ENCODE measurements at regions not wholly inside any gene's neighbourhood (a gene's known extent, or its start where the extent isn't known, plus 50 kb on each side); places are given as distances from the start of the nearest gene placed in this dataset.
"Not testable (repeated sequence)": the region's sequence is repeated elsewhere in the genome, so short reads cannot be mapped to it uniquely, and the experiment has no call there.

DNA sequence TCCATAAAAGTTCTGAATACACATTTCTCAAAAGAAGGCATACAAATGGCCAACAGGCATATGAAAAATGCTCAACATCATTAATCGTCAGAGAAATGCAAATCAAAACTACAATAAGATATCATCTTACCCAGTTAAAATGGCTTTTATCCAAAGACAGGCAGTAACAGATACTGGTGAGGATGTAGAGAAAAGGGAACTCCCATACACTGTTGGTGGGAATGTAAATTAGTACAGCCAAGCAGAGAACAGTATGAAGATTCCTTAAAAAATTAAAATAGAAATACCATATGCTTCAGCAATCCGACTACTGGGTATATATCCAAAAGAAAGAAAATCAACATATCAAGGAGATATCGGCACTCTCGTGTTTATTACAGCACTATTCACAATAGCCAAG, 1312.5 kb downstream of the DSC3 start:
- no peak overlapping the region for H3K27ac ChIP-seq
- H3K36me3 ChIP-seq: no peaks in the 10 kb centered on the region
- H3K27me3 ChIP-seq: no peaks in the 10 kb centered on the region
- TF ChIP-seq POLR2AphosphoS5 (IDR thresholded peaks at IDR 0.05) (no peak), POLR2A (IDR thresholded peaks at IDR 0.05) (no peak), EP300 (IDR thresholded peaks at IDR 0.05) (no peak)
- TF ChIP-seq, protein P1, sequence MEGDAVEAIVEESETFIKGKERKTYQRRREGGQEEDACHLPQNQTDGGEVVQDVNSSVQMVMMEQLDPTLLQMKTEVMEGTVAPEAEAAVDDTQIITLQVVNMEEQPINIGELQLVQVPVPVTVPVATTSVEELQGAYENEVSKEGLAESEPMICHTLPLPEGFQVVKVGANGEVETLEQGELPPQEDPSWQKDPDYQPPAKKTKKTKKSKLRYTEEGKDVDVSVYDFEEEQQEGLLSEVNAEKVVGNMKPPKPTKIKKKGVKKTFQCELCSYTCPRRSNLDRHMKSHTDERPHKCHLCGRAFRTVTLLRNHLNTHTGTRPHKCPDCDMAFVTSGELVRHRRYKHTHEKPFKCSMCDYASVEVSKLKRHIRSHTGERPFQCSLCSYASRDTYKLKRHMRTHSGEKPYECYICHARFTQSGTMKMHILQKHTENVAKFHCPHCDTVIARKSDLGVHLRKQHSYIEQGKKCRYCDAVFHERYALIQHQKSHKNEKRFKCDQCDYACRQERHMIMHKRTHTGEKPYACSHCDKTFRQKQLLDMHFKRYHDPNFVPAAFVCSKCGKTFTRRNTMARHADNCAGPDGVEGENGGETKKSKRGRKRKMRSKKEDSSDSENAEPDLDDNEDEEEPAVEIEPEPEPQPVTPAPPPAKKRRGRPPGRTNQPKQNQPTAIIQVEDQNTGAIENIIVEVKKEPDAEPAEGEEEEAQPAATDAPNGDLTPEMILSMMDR (IDR thresholded peaks at IDR 0.05): no peak
- H3K4me3 ChIP-seq: no peak overlapping the region
- no peaks in the 10 kb centered on the region for H3K4me1 ChIP-seq
- no peaks in the 10 kb centered on the region for H3K9me3 ChIP-seq
- no peak for DNase-seq (ENCODE audit: low spot score in 2 of 2)
- 62% methylated on average over 4 of the region's 4 CpGs for WGBS

DNA sequence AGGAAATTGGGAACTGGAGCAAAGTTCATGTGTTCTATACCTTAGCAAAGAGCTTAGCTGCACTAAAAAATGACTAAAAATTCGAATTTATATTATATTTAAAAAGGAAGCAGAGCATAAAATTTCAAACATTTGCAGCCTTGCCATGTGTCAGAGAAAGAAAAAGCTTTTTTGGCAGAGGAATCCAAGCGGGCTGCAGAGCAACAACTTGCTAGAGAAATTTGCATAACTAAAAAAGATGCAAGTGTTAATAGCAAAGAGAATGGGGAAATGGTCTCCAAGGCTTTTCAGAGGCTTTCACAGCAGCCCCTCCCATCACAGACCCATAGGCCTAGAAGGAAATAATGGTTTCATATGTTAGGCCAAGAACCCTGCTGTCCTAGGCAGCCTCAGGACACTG, 1315.9 kb downstream of the DSC3 start:
- 46% methylated on average over 2 of the region's 2 CpGs for WGBS
- Histone ChIP-seq H3K4me1 (no peaks in the 10 kb centered on the region), H3K27ac (no peak overlapping the region), H3K4me3 (no peak overlapping the region), H3K9me3 (no peaks in the 10 kb centered on the region), H3K36me3 (no peaks in the 10 kb centered on the region), H3K27me3 (no peaks in the 10 kb centered on the region)
- no peak for DNase-seq (ENCODE audit: low spot score in 2 of 2)
- TF ChIP-seq EP300 (IDR thresholded peaks at IDR 0.05): no peak
- no peak for TF ChIP-seq POLR2A (IDR thresholded peaks at IDR 0.05)
- no peak for TF ChIP-seq POLR2AphosphoS5 (IDR thresholded peaks at IDR 0.05)
- TF ChIP-seq, protein P1 (IDR thresholded peaks at IDR 0.05): no peak

DNA sequence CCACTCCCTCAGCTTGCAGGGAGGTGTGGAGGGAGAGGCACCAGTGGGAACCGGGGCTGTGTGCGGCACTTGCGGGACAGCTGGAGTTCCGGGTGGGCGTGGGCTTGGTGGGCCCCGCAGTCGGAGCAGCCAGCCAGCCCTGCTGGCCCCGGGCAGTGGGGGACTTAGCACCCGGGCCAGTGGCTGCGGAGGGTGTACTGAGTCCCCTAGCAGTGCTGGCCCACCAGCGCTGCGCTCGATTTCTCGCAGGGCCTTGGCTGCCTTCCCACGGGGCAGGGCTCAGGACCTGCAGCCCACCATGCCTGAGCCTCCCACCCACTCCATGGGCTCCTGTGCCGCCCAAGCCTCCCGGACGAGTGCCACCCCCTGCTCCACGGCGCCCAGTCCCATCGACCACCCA, 1319.1 kb downstream of the DSC3 start:
- H3K27ac ChIP-seq; H3K36me3 ChIP-seq; H3K27me3 ChIP-seq; DNase-seq (ENCODE audit: low spot score in 2 of 2); H3K4me3 ChIP-seq; H3K9me3 ChIP-seq; H3K4me1 ChIP-seq: not testable (repeated sequence)
- WGBS: no CpG with 5 or more reads among the region's 21 CpGs

DNA sequence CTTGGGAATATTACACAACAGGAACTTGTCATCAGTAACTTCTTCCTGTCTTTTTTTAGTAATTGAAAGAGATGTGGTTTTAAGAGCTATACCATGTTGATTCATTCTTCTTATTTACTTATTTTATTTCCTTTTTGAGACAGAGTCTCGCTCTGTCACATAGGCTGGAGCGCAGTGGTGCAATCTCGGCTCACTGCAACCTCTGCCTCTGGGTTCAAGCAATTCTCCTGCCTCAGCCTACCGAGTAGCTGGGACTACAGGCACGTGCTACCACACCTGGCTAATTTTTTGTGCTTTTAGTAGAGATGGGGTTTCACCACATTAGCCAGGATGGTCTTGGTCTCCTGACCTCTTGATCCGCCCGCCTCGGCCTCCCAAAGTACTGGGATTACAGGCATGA, 1326.6 kb downstream of the DSC3 start:
- H3K4me3 ChIP-seq; H3K27ac ChIP-seq; H3K9me3 ChIP-seq; DNase-seq (ENCODE audit: low spot score in 2 of 2); H3K27me3 ChIP-seq; H3K4me1 ChIP-seq; H3K36me3 ChIP-seq: not testable (repeated sequence)
- WGBS: 83% methylated on average over 8 of the region's 8 CpGs

DNA sequence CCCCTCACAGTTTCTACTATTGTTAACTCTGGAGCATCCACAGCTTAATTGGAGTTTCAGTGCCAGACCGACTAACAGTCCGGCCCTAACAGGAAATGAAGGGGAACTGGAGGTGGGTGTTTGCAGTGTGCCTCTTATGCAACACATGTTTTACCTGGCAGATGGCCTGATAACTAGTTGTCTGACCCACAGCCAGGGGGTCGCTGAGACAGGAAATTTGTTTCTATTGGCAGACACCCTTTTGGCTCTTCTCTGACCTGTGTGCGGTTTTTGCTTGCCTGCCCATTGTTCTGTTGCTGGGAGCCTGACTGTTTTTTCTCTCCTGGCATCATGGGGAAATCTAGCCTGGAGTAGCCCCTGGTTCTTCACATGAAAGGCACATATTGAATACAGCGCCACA, 1329.8 kb downstream of the DSC3 start:
- H3K4me1 ChIP-seq: no peaks in the 10 kb centered on the region
- no peaks in the 10 kb centered on the region for H3K27me3 ChIP-seq
- TF ChIP-seq POLR2A (IDR thresholded peaks at IDR 0.05): no peak
- no peak for TF ChIP-seq POLR2AphosphoS5 (IDR thresholded peaks at IDR 0.05)
- TF ChIP-seq, protein P1 (IDR thresholded peaks at IDR 0.05): no peak
- TF ChIP-seq EP300 (IDR thresholded peaks at IDR 0.05): no peak
- DNase-seq (ENCODE audit: low spot score in 2 of 2): no peak
- no peak overlapping the region for H3K27ac ChIP-seq
- WGBS: 62% methylated on average over 5 of the region's 5 CpGs
- no peaks in the 10 kb centered on the region for H3K9me3 ChIP-seq
- H3K4me3 ChIP-seq: no peak overlapping the region
- no peaks in the 10 kb centered on the region for H3K36me3 ChIP-seq

DNA sequence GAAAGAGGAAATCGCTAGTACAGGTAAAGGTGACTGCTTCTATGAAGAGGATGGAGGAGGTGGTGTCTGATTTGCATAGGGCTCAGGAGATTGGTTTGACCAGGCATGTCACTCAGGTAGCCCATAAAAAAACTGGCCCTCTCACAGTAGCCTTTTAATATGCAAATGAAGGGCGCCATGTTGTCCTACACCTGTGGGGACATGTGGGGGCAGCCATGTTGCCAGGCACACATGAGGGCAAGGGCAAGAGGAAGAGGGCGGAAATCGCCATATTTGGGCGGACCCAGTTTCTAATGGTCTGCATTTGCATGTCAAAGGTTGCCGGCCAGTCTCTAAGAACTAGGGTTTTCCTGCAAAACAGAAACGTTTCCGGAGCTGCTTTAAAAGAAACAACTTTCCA, 1330.6 kb downstream of the DSC3 start:
- WGBS: 86% methylated on average over 8 of the region's 8 CpGs
- Histone ChIP-seq H3K9me3 (no peaks in the 10 kb centered on the region), H3K27ac (no peak overlapping the region), H3K4me1 (no peaks in the 10 kb centered on the region), H3K27me3 (no peaks in the 10 kb centered on the region), H3K4me3 (no peak overlapping the region), H3K36me3 (no peaks in the 10 kb centered on the region)
- TF ChIP-seq, protein P1 (IDR thresholded peaks at IDR 0.05): no peak
- TF ChIP-seq POLR2A (IDR thresholded peaks at IDR 0.05) (no peak), POLR2AphosphoS5 (IDR thresholded peaks at IDR 0.05) (no peak), EP300 (IDR thresholded peaks at IDR 0.05) (no peak)
- no peak for DNase-seq (ENCODE audit: low spot score in 2 of 2)
